K562 (cell line): ENCODE measurements at regions not wholly inside any gene's neighbourhood (a gene's known extent, or its start where the extent isn't known, plus 50 kb on each side); places are given as distances from the start of the nearest gene placed in this dataset.

Experiments used
- ATAC-seq: fragments of 200-7000 bp; cut with Tn5 transposase; 3 replicates; pipeline ENCODE4 v1.9.1; 2020; ENCODE audit warnings: moderate library complexity
- BruUV-seq: library from RNA; stranded (reverse); fragments of 400-500 nt; replicated peaks from 2 replicates; lab custom pipeline; 2021; lab: Mats Ljungman, UMichigan
- CTCF ChIA-PET: fragments of 300-600 bp; formaldehyde crosslinking; extraction: SDS; loops from one replicate; lab custom pipeline; 2021; ENCODE audit warnings: low intra/inter-chr PET ratio; lab: Yijun Ruan, JAX
- POLR2A ChIA-PET: fragments of 300-600, 350-650 bp; sonication (Branson Sonifier 250); formaldehyde crosslinking; extraction: SDS; loops from one replicate; lab custom pipeline; 2021; ENCODE audit warnings: antibody characterized with exemption, inconsistent platforms; lab: Yijun Ruan, JAX
- DNase-seq, 4 experiments: peaks; one replicate each; pipeline versions ENCODE4 v3.0.0 to v3.0.0-alpha.2; 2011 to 2018; ENCODE audit warnings: low spot score in 3 of 4, mixed read lengths in 3 of 4; ENCODE audit errors: extremely low read depth in 1 of 4
- FAIRE-seq: peaks from 2 replicates; lab custom pipeline; 2011; peaks lifted over from hg19 to GRCh38; lab: Jason Lieb, UNC
- H2AFZ ChIP-seq: 2 replicates; pipeline ENCODE4 v1.6.0; 2011; ENCODE audit warnings: low read depth, low read length, control low read depth, inconsistent platforms
- H3K27ac ChIP-seq: fragments of 200-600 bp; 3 replicates; pipeline ENCODE4 v1.8.0; 2011; ENCODE audit warnings: low read depth, mild to moderate bottlenecking, control low read depth, inconsistent platforms, low read length, moderate library complexity, mixed read lengths; ENCODE audit errors: extremely low read depth
- H3K27me3 ChIP-seq, 2 experiments: fragments of 300-600 bp in 1 of 2; 2 replicates in 1 of 2; 3 replicates in 1 of 2; pipeline versions ENCODE4 v1.6.0 to v1.8.0; 2011; ENCODE audit warnings: inconsistent platforms in 2 of 2, low read length in 2 of 2, mild to moderate bottlenecking in 1 of 2, mixed read lengths in 1 of 2, moderate library complexity in 1 of 2; ENCODE audit not compliant: control insufficient read depth in 2 of 2, insufficient read depth in 2 of 2
- H3K36me3 ChIP-seq: fragments of 300-600 bp; 3 replicates; pipeline ENCODE4 v1.8.0; 2011; ENCODE audit warnings: mild to moderate bottlenecking, low read length, inconsistent platforms; ENCODE audit not compliant: control insufficient read depth, insufficient read depth
- H3K4me1 ChIP-seq, 2 experiments: fragments of 200-600 bp in 1 of 2; replicated peaks in 1 of 2; 2 replicates in 1 of 2; 3 replicates in 1 of 2; pipeline versions ENCODE4 v1.5.1 to v1.8.0; 2011; ENCODE audit warnings: inconsistent platforms in 2 of 2, low read length in 2 of 2, mild to moderate bottlenecking in 1 of 2, mixed read lengths in 1 of 2, moderate library complexity in 1 of 2; ENCODE audit not compliant: control insufficient read depth in 2 of 2, insufficient read depth in 2 of 2
- H3K4me2 ChIP-seq: 2 replicates; pipeline ENCODE4 v1.6.1; 2011; ENCODE audit warnings: low read length, control low read depth, inconsistent platforms, mixed read lengths; ENCODE audit not compliant: insufficient read depth
- H3K4me3 ChIP-seq: fragments of 200-600 bp; sonication (generic), shearing (Covaris generic); 2 replicates; pipeline ENCODE4 v1.5.1; 2016; ENCODE audit warnings: control low read depth, inconsistent platforms
- H3K79me2 ChIP-seq: fragments of 200-600 bp; 3 replicates; pipeline ENCODE4 v1.8.0; 2011; ENCODE audit warnings: low read length, inconsistent platforms; ENCODE audit not compliant: control insufficient read depth, insufficient read depth
- H3K9ac ChIP-seq, 2 experiments: 2 replicates each; pipeline versions ENCODE4 v1.6.0 to v1.6.1; 2011; ENCODE audit warnings: low read depth in 2 of 2, low read length in 2 of 2, control low read depth in 1 of 2, inconsistent platforms in 1 of 2, mild to moderate bottlenecking in 1 of 2, mixed read lengths in 1 of 2; ENCODE audit not compliant: insufficient read depth in 1 of 2
- H3K9me1 ChIP-seq: one replicate; pipeline ENCODE4 v1.6.0; 2011; ENCODE audit warnings: inconsistent platforms, mild to moderate bottlenecking, low read length, moderate library complexity; ENCODE audit not compliant: control insufficient read depth, insufficient read depth
- H3K9me3 ChIP-seq: replicated peaks from 2 replicates; pipeline ENCODE4 v1.5.1; 2011; ENCODE audit warnings: low read depth, low read length, inconsistent platforms; ENCODE audit not compliant: control insufficient read depth, insufficient read depth
- H4K20me1 ChIP-seq: replicated peaks from 2 replicates; pipeline ENCODE4 v1.6.1; 2011; ENCODE audit warnings: low read length, inconsistent platforms, mixed read lengths; ENCODE audit not compliant: control insufficient read depth, insufficient read depth
- DIDO1 ChIP-seq: fragments of 450-650 bp; IDR thresholded peaks from 2 replicates; pipeline ENCODE4 v1.6.1; 2016; ENCODE audit warnings: low read depth, missing biosample characterization, missing genetic modification characterization
- MAX ChIP-seq: sonication (generic); formaldehyde crosslinking; IDR thresholded peaks from 2 replicates; pipeline ENCODE4 v1.9.0; 2022; ENCODE audit warnings: mild to moderate bottlenecking, missing genetic modification reagents
- NR3C1 ChIP-seq: sonication (generic); formaldehyde crosslinking; IDR thresholded peaks from 2 replicates; pipeline ENCODE4 v1.8.1; 2022; ENCODE audit warnings: missing genetic modification reagents
- PHF20 ChIP-seq: fragments of 450-650 bp; IDR thresholded peaks from 2 replicates; pipeline ENCODE4 v1.6.1; 2018; ENCODE audit not compliant: partially characterized antibody
- XRCC3 ChIP-seq: fragments of 450-650 bp; IDR thresholded peaks from 2 replicates; pipeline ENCODE4 v1.6.1; 2017; ENCODE audit warnings: mild to moderate bottlenecking, moderate library complexity
- ZBTB7A ChIP-seq: IDR thresholded peaks from 2 replicates; pipeline ENCODE4 v1.6.1; 2011; ENCODE audit warnings: low read depth, mild to moderate bottlenecking, low read length, moderate library complexity, borderline replicate concordance; ENCODE audit not compliant: control insufficient read depth
- ZFPM2 ChIP-seq: fragments of 250-450 bp; sonication (Bioruptor Pico); IDR thresholded peaks from 2 replicates; pipeline ENCODE4 v1.5.1; 2022; ENCODE audit warnings: mild to moderate bottlenecking
- WGBS: fragments of 100-300 bp; shearing (Covaris generic); methylation state at CpG from one replicate; pipeline ENCODE4 v1.1.6; 2016; ENCODE audit warnings: low coverage, mixed read lengths; ENCODE audit not compliant: insufficient coverage; ENCODE audit errors: missing lambda C conversion rate; 5-methylcytosine and 5-hydroxymethylcytosine counted together
- in situ Hi-C: fragments of 300-500 bp; cut with MboI; formaldehyde crosslinking; loops from 4 replicates; pipeline ENCODE4 v1.15.0; 2018; ENCODE audit warnings: inconsistent platforms, mixed read lengths
- intact Hi-C: fragments of 100-400 bp; cut with micrococcal nuclease; formaldehyde crosslinking; loops from 2 replicates; pipeline ENCODE4 v1.14.2; 2022
- TF ChIP-seq, protein P1 (sequence below): fragments of 450-650 bp; formaldehyde crosslinking; conservative IDR thresholded peaks from 2 replicates; pipeline ENCODE4 v1.4.0; 2022; ENCODE audit warnings: mild to moderate bottlenecking, missing genetic modification characterization

DNA sequence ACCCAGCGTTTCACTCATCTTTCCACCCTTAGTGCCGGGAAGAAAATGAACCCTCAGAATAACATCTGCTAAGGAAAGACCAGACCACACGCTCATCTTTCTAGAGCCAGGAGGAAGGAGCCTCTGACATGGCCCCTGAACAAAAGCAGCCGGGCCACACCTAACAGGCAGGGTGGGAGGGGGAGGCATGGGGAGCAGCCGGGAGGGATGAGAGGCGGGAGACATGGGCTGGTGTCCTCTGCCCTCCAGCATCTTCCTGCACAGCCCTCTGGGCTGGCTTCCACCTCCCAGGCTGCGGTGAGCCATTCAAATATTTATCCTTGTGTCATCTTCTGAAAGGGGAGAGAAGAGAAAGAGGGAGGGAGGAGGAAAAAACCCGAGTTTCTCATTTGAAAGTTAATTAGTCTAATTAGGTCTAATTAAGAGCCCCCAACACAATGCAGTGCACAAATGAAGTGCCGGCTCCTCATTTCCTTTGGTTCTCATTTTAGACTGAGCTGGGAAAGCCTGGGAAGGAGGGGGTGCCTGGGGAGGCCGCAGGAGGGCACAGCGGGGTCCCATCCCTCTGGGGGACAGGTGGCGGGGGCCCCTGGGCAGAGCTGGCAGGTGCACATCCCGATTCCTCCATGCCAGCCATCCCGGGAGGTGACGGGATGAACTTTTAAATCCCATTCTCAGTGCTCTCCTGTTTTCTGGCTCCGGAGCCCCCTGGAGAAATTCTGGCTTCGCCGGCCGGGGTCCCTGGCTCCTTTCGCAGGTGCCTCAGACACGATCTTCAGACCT lies 90.5 kb downstream of the ENGASE start:
- no peak overlapping the region for H3K9ac ChIP-seq
- TF ChIP-seq ZBTB7A (no peak), NR3C1 (CRISPR knock-in tag) (no peak), DIDO1 (tag) (no peak), PHF20 (no peak), MAX (CRISPR knock-in tag) (no peak), ZFPM2 (no peak), XRCC3 (no peak)
- TF ChIP-seq, protein P1, sequence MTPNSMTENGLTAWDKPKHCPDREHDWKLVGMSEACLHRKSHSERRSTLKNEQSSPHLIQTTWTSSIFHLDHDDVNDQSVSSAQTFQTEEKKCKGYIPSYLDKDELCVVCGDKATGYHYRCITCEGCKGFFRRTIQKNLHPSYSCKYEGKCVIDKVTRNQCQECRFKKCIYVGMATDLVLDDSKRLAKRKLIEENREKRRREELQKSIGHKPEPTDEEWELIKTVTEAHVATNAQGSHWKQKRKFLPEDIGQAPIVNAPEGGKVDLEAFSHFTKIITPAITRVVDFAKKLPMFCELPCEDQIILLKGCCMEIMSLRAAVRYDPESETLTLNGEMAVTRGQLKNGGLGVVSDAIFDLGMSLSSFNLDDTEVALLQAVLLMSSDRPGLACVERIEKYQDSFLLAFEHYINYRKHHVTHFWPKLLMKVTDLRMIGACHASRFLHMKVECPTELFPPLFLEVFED (CRISPR knock-in tag), result no peak
- TF ChIP-seq, all 486 proteins: peak for 0
- in situ Hi-C loops, result no loop called here
- no peaks in the 10 kb centered on the region for H3K79me2 ChIP-seq
- H3K9me3 ChIP-seq, result no peaks in the 10 kb centered on the region
- H3K9me1 ChIP-seq, result no peaks in the 10 kb centered on the region
- FAIRE-seq (no peak), DNase-seq (no peak), ATAC-seq (no peak)
- H3K4me2 ChIP-seq, result no peak overlapping the region
- peaks cover 23 to 84% of the 10 kb centered on the region in 2 experiments; a peak in 3 of 5 replicates for H3K27me3 ChIP-seq
- POLR2A ChIA-PET, result no interaction called here
- no peak overlapping the region for H2AFZ ChIP-seq
- no peak overlapping the region for H3K4me3 ChIP-seq
- 10% methylated on average over 19 of the region's 21 CpGs for WGBS
- intact Hi-C loops, result no loop called here
- CTCF ChIA-PET, result no interaction called here
- H3K4me1 ChIP-seq, result no peaks in the 10 kb centered on the region
- BruUV-seq, result no TSS peak
- H3K27ac ChIP-seq, result no peak overlapping the region
- H4K20me1 ChIP-seq, result no peaks in the 10 kb centered on the region; the same call in 1 of the 2 replicates
- H3K36me3 ChIP-seq, result no peaks in the 10 kb centered on the region
